GM19372 (cell line): ENCODE measurements at regions not wholly inside any gene's neighbourhood (a gene's known extent, or its start where the extent isn't known, plus 50 kb on each side); places are given as distances from the start of the nearest gene placed in this dataset.

Source experiments
- ATAC-seq: cut with Tn5 transposase; IDR thresholded peaks from one replicate; pipeline ENCODE4 v1.9.1; 2021; ENCODE audit warnings: mild to moderate bottlenecking, low read depth, moderate library complexity; ENCODE audit not compliant: unreplicated experiment

DNA sequence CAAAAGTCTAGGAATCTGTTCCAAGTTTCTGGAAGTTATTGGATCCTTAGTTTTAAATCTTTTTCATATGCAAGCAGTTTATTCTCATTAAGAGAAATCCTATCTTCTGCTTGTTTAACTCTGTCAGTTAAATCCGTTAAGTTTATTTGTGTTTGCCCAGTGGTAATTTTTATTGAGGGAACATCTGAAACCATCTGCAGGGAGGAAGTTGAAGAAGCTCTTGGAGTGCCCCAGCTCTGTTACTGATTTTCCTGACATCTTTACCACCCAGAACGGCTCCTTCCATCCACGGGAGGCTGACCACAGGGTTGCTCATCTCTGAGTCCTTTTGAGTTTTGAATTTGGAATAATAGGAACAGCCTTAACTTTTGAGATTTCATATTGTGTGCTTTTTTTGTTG, 99.9 kb upstream of the ZNF618 start:
- ATAC-seq = no peak

DNA sequence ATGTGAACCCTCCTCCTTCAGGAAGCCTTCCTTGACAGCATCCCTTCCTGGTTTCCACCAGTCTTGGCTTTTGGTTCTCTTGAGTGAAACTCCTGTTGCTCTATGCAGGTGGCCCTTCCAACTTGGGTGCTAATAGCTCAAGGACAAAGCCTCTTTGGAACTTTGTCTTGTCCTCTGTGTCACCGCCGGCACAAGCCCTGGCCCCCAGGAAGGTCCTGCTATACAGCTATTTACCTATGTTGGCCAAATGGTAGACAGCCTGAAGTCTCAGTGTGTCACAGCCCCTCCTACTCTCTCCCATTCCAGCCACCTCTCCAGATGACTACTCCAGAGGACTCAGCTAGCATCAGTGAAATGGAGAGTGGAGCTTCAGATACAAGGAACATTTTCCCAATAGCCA, 94.7 kb upstream of the ZNF618 start:
- no peak for ATAC-seq

DNA sequence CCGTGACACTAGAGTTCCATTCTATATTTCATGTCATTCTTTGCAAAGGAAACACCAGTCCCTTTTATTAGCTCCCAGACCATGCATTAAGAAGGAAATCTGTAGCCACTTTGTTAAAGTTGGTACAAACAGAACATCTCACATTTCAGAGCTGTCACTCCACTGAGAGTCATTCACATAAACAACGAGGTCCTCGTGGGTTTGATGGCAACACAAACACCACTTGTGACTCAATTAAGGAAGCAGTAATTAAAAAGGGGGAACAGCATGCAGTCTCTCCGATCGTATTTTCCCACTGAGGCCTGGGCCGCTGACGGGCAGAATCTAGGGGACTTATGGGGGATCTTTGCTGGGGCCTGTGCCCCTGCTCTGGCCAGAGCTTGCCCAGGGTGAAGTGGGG, 94.2 kb upstream of the ZNF618 start:
- no peak for ATAC-seq

DNA sequence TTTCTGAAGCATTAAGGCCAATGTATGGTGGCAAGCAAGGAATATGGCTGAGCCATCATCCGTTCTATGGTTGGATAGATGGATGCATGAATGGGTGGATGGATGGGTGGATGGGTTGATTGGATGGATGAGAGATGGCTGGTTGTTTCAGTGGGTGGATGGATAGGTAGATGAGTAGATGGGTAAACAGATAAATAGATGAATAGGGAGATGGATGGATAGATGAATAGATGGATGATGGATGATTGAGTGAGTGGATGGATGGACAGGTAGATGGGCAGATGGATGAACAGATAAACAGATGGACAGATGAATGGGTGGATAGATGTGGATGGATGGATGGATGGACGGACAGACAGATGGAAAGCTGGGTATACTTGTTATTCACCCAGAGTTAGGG, 92.6 kb upstream of the ZNF618 start:
- ATAC-seq = no peak

DNA sequence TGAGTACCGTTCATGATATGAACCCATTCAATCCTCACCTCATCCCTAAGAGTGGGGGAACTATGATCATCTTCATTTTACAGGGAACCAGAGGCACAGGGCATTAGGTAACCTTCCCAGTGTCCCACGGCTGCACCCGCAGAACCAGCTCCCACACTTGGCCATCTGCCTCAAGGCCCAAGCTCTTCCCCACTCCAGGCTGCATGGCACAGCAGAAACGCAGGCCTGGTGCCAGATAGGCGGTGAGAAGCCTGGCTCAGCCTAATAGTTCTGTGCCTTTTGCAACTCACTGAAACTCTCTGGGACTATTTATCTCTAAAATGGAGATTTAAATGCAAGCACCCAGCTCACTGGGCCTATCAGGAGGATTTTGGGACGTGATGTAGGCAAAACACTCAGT, 90.8 kb upstream of the ZNF618 start:
- ATAC-seq = no peak

DNA sequence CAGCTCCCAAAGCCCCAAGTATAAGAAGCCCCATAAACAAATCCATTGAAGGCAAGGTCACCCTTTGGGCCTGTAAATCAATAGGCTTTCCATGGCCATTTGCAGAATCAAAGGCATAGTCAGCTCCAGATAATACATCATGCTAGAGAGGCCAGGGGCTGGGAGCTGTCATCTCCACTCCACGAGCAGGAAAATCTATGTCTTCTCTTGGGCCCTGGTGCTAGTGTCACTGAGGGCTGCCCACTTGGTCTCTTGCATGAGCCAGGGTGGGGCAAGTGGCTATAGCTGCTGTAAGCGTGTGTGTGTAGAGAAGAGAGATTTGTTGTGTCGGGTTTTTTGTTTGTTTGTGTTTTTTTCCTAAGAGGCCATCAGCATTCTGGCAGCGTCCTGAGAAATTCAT, 90.0 kb upstream of the ZNF618 start:
- ATAC-seq = no peak

DNA sequence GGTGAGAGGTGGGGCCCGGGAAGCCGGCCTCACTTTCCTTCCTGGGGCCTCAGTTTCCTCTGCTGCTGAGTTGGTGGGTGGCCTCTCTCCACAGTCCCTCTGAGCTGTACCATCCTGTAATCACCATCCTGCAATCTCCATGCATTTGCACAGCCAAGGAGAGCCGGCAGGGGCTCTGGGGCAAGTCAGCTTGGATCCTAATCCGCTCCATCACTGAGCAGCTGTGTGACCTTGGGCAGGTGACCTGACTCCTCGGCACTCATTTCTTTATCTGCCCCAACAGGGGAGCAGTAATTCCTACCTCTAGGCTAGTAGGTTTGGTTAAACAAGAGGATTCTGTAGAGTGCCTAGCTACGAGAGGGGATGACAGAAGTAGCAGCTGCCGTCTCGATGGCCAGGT, 88.2 kb upstream of the ZNF618 start:
- no peak for ATAC-seq

DNA sequence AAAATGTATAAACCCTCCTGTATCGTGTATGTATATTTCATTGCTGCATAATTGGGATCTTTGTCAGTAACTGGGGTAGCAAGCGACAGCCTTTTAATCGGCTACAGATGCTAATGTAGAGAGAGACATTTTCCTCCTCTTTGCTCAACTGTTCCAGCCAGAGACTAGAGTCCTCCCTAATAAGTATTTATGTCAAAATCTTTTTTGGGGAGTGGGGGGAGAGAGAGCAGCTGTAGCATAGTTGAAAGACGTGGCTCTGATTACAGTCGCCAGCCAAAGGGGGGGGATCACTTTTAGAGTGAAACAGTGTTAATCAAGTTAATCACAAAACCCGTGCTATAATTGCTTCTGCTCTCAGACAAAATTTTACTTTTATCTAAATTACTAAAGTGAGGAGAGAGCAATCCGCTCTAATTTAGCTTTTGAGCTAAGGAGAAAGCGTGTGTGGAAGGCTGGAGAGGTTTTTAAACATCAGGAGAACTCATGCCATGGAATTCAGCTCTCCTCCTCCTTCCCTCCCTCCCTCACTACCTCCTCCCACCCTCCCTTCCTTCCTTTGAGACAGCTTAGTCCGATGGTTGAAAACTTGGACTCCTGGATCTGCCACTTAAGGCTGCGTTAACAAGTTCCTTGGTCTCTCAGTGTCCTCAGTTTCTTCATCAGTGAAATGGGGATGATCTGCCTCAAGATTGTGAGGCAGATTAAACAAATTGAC, 87.3 kb upstream of the ZNF618 start:
- ATAC-seq = no peak

DNA sequence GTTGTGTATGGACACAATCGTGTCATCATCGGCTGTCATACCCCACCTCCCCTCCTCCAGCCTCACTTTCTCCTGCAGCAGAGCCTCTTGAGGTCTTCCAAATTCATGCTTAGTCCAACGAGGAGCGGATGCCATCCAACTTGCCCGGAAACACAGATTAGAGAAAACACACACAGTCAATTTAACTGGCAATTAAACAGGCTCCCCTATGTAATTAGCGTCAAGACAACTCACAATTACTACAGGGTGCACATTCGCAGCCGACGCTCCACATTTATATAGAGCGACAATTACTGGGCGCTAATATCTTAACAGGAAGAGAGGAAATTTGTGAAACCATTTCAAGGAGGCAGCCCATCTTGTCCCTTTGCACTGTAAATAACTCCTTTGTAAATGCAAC, 86.0 kb upstream of the ZNF618 start:
- ATAC-seq = no peak

DNA sequence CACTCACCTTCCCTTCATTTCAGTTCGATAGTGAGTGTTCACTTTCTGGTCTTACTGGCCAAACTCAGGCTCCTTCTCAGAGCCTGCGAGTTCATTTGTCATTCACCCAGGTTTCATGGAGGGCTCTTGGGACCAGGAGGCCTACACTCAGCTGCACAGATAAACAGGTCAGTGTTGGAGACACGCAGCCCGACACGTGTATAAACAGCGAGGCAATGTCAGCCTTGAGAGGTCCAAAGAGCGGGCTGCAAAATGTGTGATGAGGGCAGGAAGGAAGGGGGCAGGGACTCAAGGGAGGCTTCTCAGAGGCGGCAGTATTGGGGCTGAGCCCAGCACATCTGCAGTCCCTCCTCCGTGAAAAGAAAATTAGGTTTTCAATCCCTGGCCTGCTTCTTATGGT, 82.6 kb upstream of the ZNF618 start:
- ATAC-seq = no peak

DNA sequence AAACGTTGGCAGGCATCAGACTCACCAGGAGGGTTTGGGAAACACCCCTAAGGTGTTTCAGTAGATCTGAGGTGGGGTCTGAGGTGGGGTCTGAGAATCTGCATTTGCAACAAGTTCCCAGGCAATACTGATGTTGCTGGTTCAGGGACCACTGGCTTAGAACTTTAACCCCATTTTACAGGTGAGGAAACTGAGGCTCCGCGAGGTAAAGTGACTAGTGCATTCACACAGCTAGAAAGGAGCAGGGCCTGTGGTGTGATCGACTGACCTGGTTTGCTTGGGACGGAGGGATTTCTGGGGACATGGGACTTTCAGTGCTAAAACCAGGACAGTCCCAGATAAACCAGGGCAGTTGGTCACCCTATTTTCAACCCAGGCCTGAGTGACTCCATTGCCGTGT, 81.4 kb upstream of the ZNF618 start:
- no peak for ATAC-seq

DNA sequence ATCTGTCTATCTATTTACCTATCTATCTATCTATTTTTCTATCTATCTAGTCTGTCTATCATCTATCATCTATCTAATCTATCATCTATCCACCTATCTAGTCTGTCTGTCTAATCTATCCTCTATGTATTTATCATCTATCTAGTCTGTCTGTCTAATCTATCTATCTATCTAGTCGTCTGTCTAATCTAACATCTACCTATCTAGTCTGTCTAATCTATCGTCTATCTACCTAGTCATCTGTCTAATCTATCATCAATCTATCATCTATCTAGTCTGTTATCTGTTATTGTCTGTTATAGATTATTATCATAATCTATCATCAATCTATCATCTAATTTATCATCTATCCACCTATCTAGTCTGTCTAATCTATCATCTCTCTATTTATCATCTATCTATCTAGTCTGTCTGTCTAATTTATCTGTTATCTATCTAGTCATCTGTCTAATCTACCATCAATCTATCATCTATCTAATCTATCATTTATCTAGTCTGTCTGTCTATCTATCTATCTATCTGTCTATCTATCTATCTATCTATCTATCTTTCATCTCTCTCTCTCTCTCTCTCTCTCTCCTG, 80.2 kb upstream of the ZNF618 start:
- no peak for ATAC-seq

DNA sequence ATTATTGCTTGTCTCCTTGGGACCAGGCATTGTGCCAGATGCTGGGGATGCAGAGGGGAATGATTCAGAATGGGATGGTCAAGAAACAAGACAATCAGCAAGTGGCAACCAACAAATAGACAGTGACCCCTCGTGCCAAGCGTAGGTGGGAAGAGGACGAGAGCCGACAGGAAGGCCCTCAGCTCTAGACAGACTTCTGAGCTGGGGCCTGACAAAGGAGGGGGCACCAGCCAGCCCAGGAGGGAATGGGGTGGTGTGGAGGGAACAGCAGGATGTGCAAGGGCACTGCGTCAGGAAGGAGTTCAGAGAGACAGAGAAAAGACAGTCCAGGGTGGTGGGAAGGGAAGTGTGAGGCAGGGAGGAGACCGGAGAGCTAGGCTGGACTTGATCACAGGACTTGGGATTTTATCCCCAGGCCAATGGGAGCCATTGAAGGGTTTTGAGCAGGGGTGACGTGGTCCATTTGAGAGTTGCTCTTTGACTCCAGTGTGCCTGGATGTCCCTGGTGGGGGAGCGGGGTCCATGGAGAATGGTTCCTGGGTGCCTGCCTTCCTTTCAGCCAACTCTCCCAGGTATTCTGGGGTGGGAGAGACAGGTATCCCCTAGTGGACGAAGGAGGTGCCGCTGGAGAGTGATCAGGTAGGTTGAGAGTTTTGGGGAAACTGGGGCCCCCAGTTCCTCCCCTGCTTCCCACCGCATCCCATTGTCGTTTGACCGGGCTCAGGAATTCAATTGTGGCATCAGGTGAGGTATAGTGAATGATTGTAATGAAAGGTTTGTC, 79.3 kb upstream of the ZNF618 start:
- no peak for ATAC-seq

DNA sequence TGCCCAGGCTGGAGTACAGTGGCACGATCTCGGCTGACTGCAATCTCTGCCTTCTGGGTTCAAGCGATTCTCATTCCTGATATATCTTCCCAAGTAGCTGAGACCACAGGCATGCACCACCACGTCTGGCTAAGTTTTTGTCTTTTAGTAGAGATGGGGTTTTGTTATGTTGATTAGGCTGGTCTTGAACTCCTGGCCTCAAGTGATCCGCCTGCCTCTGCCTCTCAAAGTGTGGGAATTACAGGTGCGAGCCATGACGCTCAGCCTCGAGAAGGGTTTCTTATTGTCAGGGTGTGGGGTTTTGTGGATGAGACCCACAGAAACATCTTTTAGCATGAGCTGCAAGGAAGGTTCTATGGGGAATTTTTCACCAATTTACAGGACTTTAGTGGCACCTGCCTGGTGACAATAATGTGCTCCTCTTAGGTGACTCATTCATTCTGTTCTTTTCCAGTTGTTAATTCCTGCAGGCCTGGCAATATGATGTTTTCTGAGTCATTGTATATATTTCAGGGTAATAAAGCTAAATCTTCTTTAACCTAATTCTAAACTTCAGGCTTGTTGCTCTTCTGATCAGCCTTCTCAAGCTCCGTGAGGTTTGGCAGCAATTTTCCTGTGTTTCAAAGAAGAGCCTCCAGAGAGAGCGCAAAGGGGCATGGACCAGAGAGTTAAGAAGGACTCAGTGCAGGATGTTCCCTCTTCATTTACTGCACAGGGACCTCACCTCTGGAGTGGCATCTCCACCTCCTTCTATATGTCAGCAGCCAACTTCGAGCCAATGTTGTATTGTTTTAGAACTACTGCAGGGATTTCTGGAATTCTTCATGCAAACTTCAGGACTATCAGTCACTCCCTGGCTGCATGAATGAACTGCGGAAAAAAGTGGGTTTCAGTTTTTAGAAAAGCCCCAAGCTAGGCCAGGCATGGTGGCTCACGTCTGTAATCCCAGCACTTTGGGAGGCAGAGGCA, 77.8 kb upstream of the ZNF618 start:
- ATAC-seq = no peak

DNA sequence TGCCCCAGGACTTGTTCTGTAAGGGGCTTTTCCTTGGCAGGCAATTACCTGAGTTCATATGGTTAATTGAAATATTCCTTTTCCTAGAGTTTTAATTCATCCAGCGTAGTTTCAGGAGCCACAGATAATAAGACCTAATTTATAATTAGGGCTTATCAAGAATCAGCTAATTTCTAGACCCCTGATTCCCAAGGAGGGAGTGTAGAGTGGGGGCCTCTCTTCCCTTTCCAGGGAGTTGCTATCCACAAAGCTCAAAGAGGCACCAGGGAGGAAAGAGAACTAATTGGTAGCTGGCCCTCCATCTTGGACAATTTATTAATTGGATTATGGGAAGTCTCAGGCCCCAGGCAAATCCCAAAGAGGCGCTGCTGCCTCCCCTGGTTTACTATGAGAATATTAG, 75.8 kb upstream of the ZNF618 start:
- ATAC-seq = no peak

DNA sequence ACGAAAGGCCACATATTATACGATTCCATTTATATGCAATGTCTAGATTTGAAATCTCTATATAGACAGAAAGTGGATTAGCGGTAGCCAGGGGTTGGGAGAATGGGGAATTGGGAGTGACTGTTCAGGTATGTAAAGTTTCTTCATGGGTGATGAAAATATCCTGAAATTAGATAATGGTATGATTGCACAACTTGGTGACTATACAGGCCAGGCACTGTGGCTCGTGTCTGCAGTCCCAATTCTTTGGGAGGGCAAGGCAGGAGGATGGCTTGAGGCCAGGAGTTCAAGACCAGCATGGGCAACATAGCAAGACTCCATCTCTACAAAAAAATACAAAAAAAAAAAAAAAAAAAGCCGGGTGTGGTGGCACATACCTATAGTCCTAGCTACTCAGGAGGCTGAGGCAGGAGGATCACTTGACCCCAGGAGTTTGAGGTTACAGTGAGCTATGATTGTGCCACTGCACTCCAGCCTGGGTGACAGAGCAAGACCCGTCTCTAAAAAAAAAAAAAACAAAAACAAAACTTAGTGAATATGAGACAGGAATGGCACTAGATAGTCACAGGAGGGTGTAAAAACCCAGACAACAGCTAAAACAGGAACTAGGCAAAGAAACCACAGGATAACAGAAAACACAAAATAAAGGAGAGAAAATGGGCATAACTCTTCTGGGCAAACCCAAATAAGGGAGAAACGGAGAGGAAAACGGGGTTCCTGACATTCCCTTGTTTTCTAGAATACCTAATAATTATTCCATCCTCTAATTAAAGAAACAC, 72.1 kb upstream of the ZNF618 start:
- no peak for ATAC-seq

DNA sequence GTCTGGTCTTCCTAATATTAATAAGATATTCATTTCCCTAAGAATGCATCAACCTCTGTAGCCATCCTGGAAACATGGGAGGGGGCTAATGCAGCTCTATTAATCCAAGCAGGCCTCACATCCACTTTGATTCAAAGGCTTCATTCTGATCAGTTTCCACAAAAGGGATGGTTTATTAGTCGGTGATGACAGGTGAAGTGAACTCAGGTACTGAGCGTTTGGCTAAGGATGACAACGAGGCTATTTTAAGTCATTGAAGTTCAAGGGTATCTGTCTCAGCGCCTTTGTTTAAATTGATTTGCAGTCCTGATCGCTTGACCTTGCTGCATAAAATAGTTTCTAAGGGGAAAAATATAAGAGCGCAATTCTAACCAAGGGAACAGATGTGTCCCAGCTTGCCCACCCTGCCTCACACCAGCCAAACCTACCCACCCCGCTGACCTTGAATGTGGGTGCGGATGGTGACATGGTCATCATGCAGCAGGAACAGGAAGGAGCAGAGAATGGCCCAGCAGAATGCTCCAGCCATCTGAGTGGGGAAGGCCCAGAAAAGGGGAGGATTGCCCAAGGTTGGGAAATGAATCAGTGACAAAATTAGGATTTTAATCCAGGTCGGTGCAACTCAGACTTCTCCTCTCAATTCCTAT, 70.5 kb upstream of the ZNF618 start:
- no peak for ATAC-seq

DNA sequence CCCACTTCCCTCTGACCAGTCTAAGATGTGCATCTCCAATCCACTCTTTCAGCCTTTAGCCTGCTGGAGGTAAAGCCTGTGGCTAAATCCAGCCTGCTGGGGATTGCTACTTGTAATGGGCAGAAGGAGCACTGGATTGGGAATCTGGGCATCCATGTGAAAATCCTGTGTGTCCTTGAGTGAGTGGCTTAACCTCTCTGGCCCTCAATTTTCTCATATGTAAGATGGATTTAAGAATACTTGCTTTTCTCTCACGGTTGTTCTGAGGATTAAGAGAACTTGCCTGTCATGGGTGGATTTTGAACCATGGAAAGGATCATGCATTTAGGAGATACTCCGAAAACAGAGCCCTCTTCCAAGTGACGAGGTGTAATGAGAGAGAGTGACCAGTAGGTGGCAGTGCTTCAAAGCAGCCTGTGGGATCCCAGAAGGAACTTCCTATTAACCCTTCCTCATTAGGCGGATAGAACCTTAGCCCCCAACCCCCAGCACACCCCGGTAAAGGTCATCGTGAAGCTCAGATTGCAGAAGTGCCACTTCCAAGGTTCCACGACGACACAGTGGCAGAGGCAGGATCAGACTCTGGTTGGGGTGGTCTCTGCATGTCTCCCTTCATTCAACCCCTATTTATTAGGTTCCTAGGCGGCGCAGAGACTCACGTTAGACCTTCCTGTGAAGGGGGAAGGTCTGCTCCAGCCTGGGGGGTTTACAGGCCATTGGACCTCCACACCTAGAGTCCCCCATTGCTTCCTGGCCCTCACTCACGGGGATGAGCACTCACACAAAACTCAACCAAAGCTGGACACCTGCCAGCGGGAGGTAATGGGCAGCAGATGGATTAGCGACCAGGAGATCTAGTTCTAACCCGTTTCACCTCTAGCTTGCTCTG, 68.7 kb upstream of the ZNF618 start:
- no peak for ATAC-seq
